ENCODE measurements at regions not wholly inside any gene's neighbourhood (a gene's known extent, or its start where the extent isn't known, plus 50 kb on each side); places are given as distances from the start of the nearest gene placed in this dataset.

DNA sequence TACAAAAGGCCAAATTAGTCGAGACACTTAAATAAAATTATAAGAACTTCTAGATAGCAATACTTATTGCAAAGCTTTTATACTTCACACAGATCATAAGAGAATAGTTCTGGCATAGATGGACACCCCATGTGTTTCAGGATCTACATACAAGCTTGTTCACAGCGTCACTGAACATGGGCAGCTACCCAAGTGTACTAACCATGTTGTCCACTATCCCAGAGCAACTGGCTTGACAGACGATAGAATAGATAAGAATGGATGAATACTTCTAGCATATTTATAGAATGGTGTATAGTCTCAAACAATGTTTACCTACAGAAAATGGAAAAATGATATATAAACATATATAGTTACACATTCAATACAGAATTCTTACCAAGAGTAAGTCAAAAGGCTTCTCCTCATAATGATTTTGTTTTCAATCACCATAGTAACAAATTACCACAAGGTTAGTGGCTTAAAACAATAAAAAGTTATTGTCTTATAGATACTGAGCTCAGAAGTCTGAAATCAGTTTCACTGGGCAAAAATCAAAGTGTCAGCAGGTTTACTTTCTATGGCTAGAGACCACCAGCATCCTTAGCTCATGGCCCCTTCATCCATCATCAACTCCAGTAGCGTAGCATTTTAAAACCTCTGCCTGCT is 446.7 kb downstream of the DMRTA1 start:
- TF ChIP-seq TAF1 (IDR thresholded peaks at IDR 0.05; ENCODE audit: low read depth) (no peak), EZH2 (IDR thresholded peaks at IDR 0.05; ENCODE audit: borderline replicate concordance, insufficient read depth, low read length, poor library complexity, severe bottlenecking) (no peak)
- TF ChIP-seq, protein P1, sequence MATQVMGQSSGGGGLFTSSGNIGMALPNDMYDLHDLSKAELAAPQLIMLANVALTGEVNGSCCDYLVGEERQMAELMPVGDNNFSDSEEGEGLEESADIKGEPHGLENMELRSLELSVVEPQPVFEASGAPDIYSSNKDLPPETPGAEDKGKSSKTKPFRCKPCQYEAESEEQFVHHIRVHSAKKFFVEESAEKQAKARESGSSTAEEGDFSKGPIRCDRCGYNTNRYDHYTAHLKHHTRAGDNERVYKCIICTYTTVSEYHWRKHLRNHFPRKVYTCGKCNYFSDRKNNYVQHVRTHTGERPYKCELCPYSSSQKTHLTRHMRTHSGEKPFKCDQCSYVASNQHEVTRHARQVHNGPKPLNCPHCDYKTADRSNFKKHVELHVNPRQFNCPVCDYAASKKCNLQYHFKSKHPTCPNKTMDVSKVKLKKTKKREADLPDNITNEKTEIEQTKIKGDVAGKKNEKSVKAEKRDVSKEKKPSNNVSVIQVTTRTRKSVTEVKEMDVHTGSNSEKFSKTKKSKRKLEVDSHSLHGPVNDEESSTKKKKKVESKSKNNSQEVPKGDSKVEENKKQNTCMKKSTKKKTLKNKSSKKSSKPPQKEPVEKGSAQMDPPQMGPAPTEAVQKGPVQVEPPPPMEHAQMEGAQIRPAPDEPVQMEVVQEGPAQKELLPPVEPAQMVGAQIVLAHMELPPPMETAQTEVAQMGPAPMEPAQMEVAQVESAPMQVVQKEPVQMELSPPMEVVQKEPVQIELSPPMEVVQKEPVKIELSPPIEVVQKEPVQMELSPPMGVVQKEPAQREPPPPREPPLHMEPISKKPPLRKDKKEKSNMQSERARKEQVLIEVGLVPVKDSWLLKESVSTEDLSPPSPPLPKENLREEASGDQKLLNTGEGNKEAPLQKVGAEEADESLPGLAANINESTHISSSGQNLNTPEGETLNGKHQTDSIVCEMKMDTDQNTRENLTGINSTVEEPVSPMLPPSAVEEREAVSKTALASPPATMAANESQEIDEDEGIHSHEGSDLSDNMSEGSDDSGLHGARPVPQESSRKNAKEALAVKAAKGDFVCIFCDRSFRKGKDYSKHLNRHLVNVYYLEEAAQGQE (IDR thresholded peaks at IDR 0.05; ENCODE audit: borderline replicate concordance), result no peak
